H1 (cell line): ENCODE measurements at regions not wholly inside any gene's neighbourhood (a gene's known extent, or its start where the extent isn't known, plus 50 kb on each side); places are given as distances from the start of the nearest gene placed in this dataset.

Experiments
- E2F6 ChIP-seq: IDR thresholded peaks from 2 replicates; pipeline ENCODE4 v1.6.1; 2012; ENCODE audit warnings: inconsistent platforms
- NANOG ChIP-seq: IDR thresholded peaks from 2 replicates; pipeline ENCODE4 v1.6.1; 2011; ENCODE audit warnings: low read length, low read depth, mild to moderate bottlenecking, inconsistent platforms; ENCODE audit not compliant: insufficient read depth, poor library complexity, severe bottlenecking
- SAP30 ChIP-seq: fragments of 300-600 bp; sonication (generic); IDR thresholded peaks from 2 replicates; pipeline ENCODE4 v1.7.1; 2012; ENCODE audit warnings: low read length, moderate library complexity, mild to moderate bottlenecking, inconsistent platforms; ENCODE audit not compliant: insufficient read depth, insufficient replicate concordance
- SIX5 ChIP-seq: IDR thresholded peaks from 2 replicates; pipeline ENCODE4 v1.6.1; 2011; ENCODE audit warnings: mild to moderate bottlenecking, low read depth, low read length

- TF ChIP-seq E2F6: no peak
- no peak for TF ChIP-seq NANOG
- TF ChIP-seq SAP30: no peak
- TF ChIP-seq SIX5: no peak
These were observed 60.9 kb upstream of the NMNAT3 start (continued) for GRCh38 chr3:139738697-139739096.
